ENCODE measurements at regions not wholly inside any gene's neighbourhood (a gene's known extent, or its start where the extent isn't known, plus 50 kb on each side); places are given as distances from the start of the nearest gene placed in this dataset.

DNA sequence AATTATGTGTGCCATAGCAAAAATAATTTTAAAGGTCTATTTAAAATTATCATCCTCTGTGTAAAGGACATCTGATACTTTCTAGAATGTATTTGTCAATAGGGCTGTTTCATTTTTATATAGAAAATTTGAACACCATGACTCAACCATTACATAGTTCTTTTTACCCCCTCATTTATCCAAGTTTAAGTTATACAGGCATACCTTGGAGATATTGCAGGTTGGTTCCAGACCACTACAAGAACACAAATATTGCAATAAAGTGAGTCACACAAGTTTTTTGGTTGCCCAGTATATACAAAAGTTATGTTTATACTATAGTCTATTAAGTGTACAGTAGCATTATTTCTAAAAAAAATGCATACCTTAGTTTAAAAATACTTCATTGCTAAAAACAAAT, 130.4 kb downstream of the MSL3 start:
- Histone ChIP-seq H3K9me3 (ENCODE audit: low read length) (no peaks in the 10 kb centered on the region), H3F3A (ENCODE audit: insufficient read depth, low read length, poor library complexity, severe bottlenecking) (no peaks in the 10 kb centered on the region), H4K20me1 (ENCODE audit: insufficient read depth) (no peaks in the 10 kb centered on the region), H2AFZ (ENCODE audit: low read depth, low read length) (no peak overlapping the region), H3K79me2 (replicated peaks; ENCODE audit: insufficient read depth, low read length) (no peaks in the 10 kb centered on the region), H3K9ac (ENCODE audit: low read length) (no peak overlapping the region), H3K27ac (ENCODE audit: low read length) (no peak overlapping the region), H3K4me2 (ENCODE audit: low read length) (no peak overlapping the region), H3K27me3 (ENCODE audit: insufficient read depth, low read depth, low read length) (no peaks in the 10 kb centered on the region), H3K4me3 (ENCODE audit: low read length) (no peak overlapping the region), H3K9me2 (ENCODE audit: insufficient read depth, low read length) (no peaks in the 10 kb centered on the region), H3K36me3 (ENCODE audit: insufficient read depth, low read length) (no peaks in the 10 kb centered on the region)
- no peak for TF ChIP-seq TAF1 (IDR thresholded peaks at IDR 0.05; ENCODE audit: low read depth)
- TF ChIP-seq, protein P1, sequence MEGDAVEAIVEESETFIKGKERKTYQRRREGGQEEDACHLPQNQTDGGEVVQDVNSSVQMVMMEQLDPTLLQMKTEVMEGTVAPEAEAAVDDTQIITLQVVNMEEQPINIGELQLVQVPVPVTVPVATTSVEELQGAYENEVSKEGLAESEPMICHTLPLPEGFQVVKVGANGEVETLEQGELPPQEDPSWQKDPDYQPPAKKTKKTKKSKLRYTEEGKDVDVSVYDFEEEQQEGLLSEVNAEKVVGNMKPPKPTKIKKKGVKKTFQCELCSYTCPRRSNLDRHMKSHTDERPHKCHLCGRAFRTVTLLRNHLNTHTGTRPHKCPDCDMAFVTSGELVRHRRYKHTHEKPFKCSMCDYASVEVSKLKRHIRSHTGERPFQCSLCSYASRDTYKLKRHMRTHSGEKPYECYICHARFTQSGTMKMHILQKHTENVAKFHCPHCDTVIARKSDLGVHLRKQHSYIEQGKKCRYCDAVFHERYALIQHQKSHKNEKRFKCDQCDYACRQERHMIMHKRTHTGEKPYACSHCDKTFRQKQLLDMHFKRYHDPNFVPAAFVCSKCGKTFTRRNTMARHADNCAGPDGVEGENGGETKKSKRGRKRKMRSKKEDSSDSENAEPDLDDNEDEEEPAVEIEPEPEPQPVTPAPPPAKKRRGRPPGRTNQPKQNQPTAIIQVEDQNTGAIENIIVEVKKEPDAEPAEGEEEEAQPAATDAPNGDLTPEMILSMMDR (IDR thresholded peaks at IDR 0.05; ENCODE audit: poor library complexity, severe bottlenecking), result no peak
- no peak for TF ChIP-seq POLR2AphosphoS5 (IDR thresholded peaks at IDR 0.05)
- no peak for TF ChIP-seq SMC3 (conservative IDR thresholded peaks at IDR 0.05; ENCODE audit: poor library complexity)
- TF ChIP-seq EP300 (conservative IDR thresholded peaks at IDR 0.05; ENCODE audit: poor library complexity, severe bottlenecking), result no peak
- no peak for TF ChIP-seq RAD21 (conservative IDR thresholded peaks at IDR 0.05)
- TF ChIP-seq MXI1 (conservative IDR thresholded peaks at IDR 0.05; ENCODE audit: poor library complexity, severe bottlenecking), result no peak
- TF ChIP-seq EZH2 (IDR thresholded peaks at IDR 0.05; ENCODE audit: borderline replicate concordance, insufficient read depth, low read length, poor library complexity, severe bottlenecking), result no peak
- TF ChIP-seq, protein P2, sequence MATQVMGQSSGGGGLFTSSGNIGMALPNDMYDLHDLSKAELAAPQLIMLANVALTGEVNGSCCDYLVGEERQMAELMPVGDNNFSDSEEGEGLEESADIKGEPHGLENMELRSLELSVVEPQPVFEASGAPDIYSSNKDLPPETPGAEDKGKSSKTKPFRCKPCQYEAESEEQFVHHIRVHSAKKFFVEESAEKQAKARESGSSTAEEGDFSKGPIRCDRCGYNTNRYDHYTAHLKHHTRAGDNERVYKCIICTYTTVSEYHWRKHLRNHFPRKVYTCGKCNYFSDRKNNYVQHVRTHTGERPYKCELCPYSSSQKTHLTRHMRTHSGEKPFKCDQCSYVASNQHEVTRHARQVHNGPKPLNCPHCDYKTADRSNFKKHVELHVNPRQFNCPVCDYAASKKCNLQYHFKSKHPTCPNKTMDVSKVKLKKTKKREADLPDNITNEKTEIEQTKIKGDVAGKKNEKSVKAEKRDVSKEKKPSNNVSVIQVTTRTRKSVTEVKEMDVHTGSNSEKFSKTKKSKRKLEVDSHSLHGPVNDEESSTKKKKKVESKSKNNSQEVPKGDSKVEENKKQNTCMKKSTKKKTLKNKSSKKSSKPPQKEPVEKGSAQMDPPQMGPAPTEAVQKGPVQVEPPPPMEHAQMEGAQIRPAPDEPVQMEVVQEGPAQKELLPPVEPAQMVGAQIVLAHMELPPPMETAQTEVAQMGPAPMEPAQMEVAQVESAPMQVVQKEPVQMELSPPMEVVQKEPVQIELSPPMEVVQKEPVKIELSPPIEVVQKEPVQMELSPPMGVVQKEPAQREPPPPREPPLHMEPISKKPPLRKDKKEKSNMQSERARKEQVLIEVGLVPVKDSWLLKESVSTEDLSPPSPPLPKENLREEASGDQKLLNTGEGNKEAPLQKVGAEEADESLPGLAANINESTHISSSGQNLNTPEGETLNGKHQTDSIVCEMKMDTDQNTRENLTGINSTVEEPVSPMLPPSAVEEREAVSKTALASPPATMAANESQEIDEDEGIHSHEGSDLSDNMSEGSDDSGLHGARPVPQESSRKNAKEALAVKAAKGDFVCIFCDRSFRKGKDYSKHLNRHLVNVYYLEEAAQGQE (IDR thresholded peaks at IDR 0.05; ENCODE audit: borderline replicate concordance), result no peak

DNA sequence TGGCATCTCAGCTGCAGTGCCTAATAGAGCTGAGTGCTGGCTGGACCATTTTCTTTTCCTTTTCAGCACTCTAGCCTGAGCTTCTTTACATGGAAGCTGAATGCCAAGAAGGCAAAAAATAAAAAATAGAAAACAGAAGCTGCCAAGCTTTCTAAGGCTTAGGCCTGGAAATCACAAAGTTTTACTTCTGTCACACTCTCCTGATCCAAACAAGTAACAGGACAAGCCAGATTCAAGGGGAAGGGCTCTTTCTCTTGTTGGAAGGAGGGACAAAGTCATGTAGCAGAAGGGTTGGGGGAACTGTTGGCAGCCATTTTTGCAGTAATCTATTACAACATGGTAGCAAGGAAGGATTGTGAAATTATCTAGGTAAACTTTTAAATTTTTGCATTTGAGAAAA, 131.8 kb downstream of the MSL3 start:
- H3K27ac ChIP-seq (ENCODE audit: low read length), result no peak overlapping the region
- H3K9me3 ChIP-seq (ENCODE audit: low read length), result no peaks in the 10 kb centered on the region
- H3K9ac ChIP-seq (ENCODE audit: low read length), result no peak overlapping the region
- no peaks in the 10 kb centered on the region for H3K27me3 ChIP-seq (ENCODE audit: insufficient read depth, low read depth, low read length)
- H3F3A ChIP-seq (ENCODE audit: insufficient read depth, low read length, poor library complexity, severe bottlenecking), result no peaks in the 10 kb centered on the region
- H4K20me1 ChIP-seq (ENCODE audit: insufficient read depth), result no peaks in the 10 kb centered on the region
- H2AFZ ChIP-seq (ENCODE audit: low read depth, low read length), result no peak overlapping the region
- H3K36me3 ChIP-seq (ENCODE audit: insufficient read depth, low read length), result no peaks in the 10 kb centered on the region
- no peak overlapping the region for H3K4me3 ChIP-seq (ENCODE audit: low read length)
- no peaks in the 10 kb centered on the region for H3K9me2 ChIP-seq (ENCODE audit: insufficient read depth, low read length)
- H3K4me2 ChIP-seq (ENCODE audit: low read length), result no peak overlapping the region
- no peaks in the 10 kb centered on the region for H3K79me2 ChIP-seq (replicated peaks; ENCODE audit: insufficient read depth, low read length)
- no peak for TF ChIP-seq EZH2 (IDR thresholded peaks at IDR 0.05; ENCODE audit: borderline replicate concordance, insufficient read depth, low read length, poor library complexity, severe bottlenecking)
- no peak for TF ChIP-seq RAD21 (conservative IDR thresholded peaks at IDR 0.05)
- TF ChIP-seq, protein P2 (IDR thresholded peaks at IDR 0.05; ENCODE audit: borderline replicate concordance), result no peak
- TF ChIP-seq MXI1 (conservative IDR thresholded peaks at IDR 0.05; ENCODE audit: poor library complexity, severe bottlenecking), result no peak
- no peak for TF ChIP-seq EP300 (conservative IDR thresholded peaks at IDR 0.05; ENCODE audit: poor library complexity, severe bottlenecking)
- TF ChIP-seq SMC3 (conservative IDR thresholded peaks at IDR 0.05; ENCODE audit: poor library complexity), result no peak
- no peak for TF ChIP-seq POLR2AphosphoS5 (IDR thresholded peaks at IDR 0.05)
- TF ChIP-seq, protein P1 (IDR thresholded peaks at IDR 0.05; ENCODE audit: poor library complexity, severe bottlenecking), result no peak
- TF ChIP-seq TAF1 (IDR thresholded peaks at IDR 0.05; ENCODE audit: low read depth), result no peak

Measured in neural cell (in vitro differentiated cells).